ENCODE measurements at regions not wholly inside any gene's neighbourhood (a gene's known extent, or its start where the extent isn't known, plus 50 kb on each side); places are given as distances from the start of the nearest gene placed in this dataset.

GRCh38 chr10:78643513-78643912, 425.3 kb upstream of the ZMIZ1 start:
- TF ChIP-seq FOXP2 (optimal IDR thresholded peaks at IDR 0.05; ENCODE audit: borderline replicate concordance, extremely low read depth, extremely low read length, insufficient read depth) (no peak), SIN3A (IDR thresholded peaks at IDR 0.05; ENCODE audit: borderline replicate concordance, insufficient read depth, low read length) (no peak), TAF1 (IDR thresholded peaks at IDR 0.05; ENCODE audit: borderline replicate concordance, insufficient read depth, low read length) (no peak), POLR2AphosphoS5 (IDR thresholded peaks at IDR 0.05; ENCODE audit: low read depth, low read length) (no peak)
- TF ChIP-seq, protein P1, sequence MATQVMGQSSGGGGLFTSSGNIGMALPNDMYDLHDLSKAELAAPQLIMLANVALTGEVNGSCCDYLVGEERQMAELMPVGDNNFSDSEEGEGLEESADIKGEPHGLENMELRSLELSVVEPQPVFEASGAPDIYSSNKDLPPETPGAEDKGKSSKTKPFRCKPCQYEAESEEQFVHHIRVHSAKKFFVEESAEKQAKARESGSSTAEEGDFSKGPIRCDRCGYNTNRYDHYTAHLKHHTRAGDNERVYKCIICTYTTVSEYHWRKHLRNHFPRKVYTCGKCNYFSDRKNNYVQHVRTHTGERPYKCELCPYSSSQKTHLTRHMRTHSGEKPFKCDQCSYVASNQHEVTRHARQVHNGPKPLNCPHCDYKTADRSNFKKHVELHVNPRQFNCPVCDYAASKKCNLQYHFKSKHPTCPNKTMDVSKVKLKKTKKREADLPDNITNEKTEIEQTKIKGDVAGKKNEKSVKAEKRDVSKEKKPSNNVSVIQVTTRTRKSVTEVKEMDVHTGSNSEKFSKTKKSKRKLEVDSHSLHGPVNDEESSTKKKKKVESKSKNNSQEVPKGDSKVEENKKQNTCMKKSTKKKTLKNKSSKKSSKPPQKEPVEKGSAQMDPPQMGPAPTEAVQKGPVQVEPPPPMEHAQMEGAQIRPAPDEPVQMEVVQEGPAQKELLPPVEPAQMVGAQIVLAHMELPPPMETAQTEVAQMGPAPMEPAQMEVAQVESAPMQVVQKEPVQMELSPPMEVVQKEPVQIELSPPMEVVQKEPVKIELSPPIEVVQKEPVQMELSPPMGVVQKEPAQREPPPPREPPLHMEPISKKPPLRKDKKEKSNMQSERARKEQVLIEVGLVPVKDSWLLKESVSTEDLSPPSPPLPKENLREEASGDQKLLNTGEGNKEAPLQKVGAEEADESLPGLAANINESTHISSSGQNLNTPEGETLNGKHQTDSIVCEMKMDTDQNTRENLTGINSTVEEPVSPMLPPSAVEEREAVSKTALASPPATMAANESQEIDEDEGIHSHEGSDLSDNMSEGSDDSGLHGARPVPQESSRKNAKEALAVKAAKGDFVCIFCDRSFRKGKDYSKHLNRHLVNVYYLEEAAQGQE (IDR thresholded peaks at IDR 0.05; ENCODE audit: insufficient read depth in 1 of 2, low read depth in 2 of 2, low read length in 2 of 2): no peak

- no peak for TF ChIP-seq TAF1 (IDR thresholded peaks at IDR 0.05; ENCODE audit: borderline replicate concordance, insufficient read depth, low read length)
- TF ChIP-seq POLR2AphosphoS5 (IDR thresholded peaks at IDR 0.05; ENCODE audit: low read depth, low read length): no peak
- no peak for TF ChIP-seq SIN3A (IDR thresholded peaks at IDR 0.05; ENCODE audit: borderline replicate concordance, insufficient read depth, low read length)
- TF ChIP-seq, protein P1 (IDR thresholded peaks at IDR 0.05; ENCODE audit: insufficient read depth in 1 of 2, low read depth in 2 of 2, low read length in 2 of 2): no peak
- TF ChIP-seq FOXP2 (optimal IDR thresholded peaks at IDR 0.05; ENCODE audit: borderline replicate concordance, extremely low read depth, extremely low read length, insufficient read depth): no peak
These were observed 424.2 kb upstream of the ZMIZ1 start for GRCh38 chr10:78644550-78644949.

- TF ChIP-seq POLR2AphosphoS5 (IDR thresholded peaks at IDR 0.05; ENCODE audit: low read depth, low read length) (no peak), SIN3A (IDR thresholded peaks at IDR 0.05; ENCODE audit: borderline replicate concordance, insufficient read depth, low read length) (no peak), FOXP2 (optimal IDR thresholded peaks at IDR 0.05; ENCODE audit: borderline replicate concordance, extremely low read depth, extremely low read length, insufficient read depth) (no peak), TAF1 (IDR thresholded peaks at IDR 0.05; ENCODE audit: borderline replicate concordance, insufficient read depth, low read length) (no peak)
- TF ChIP-seq, protein P1 (IDR thresholded peaks at IDR 0.05; ENCODE audit: insufficient read depth in 1 of 2, low read depth in 2 of 2, low read length in 2 of 2): no peak
These were observed 423.5 kb upstream of the ZMIZ1 start for GRCh38 chr10:78645169-78645686.

GRCh38 chr10:78645975-78646374, 422.8 kb upstream of the ZMIZ1 start:
- TF ChIP-seq FOXP2 (optimal IDR thresholded peaks at IDR 0.05; ENCODE audit: borderline replicate concordance, extremely low read depth, extremely low read length, insufficient read depth): no peak
- no peak for TF ChIP-seq TAF1 (IDR thresholded peaks at IDR 0.05; ENCODE audit: borderline replicate concordance, insufficient read depth, low read length)
- TF ChIP-seq SIN3A (IDR thresholded peaks at IDR 0.05; ENCODE audit: borderline replicate concordance, insufficient read depth, low read length): no peak
- TF ChIP-seq, protein P1 (IDR thresholded peaks at IDR 0.05; ENCODE audit: insufficient read depth in 1 of 2, low read depth in 2 of 2, low read length in 2 of 2): no peak
- TF ChIP-seq POLR2AphosphoS5 (IDR thresholded peaks at IDR 0.05; ENCODE audit: low read depth, low read length): no peak
